Left lung (tissue), 4 donors: ENCODE measurements at regions not wholly inside any gene's neighbourhood (a gene's known extent, or its start where the extent isn't known, plus 50 kb on each side); places are given as distances from the start of the nearest gene placed in this dataset.

Source experiments
- ATAC-seq: fragments of 200-7000 bp; cut with Tn5 transposase; one replicate; pipeline ENCODE4 v1.9.1; 2020; ENCODE audit warnings: moderate library complexity
- DNase-seq, 4 donors: peaks; one replicate each; pipeline ENCODE4 v3.0.0-alpha.2; 2013 to 2020
- H3K27ac ChIP-seq, 2 donors: fragments of 200-600 bp; sonication (generic) in 1 of 2; one replicate each; pipeline versions ENCODE4 v1.5.0 to v1.8.0; 2020 to 2021
- H3K27me3 ChIP-seq, 2 donors: fragments of 200-600 bp; sonication (generic) in 1 of 2; one replicate each; pipeline versions ENCODE4 v1.5.0 to v1.8.0; 2020 to 2021
- H3K36me3 ChIP-seq, 2 donors: fragments of 200-600 bp; sonication (generic) in 1 of 2; one replicate each; pipeline versions ENCODE4 v1.5.0 to v1.8.0; 2020 to 2021
- H3K4me1 ChIP-seq, 2 donors: fragments of 200-600 bp; one replicate each; pipeline ENCODE4 v1.8.0; 2021
- H3K4me3 ChIP-seq, 2 donors: fragments of 200-600 bp; sonication (generic) in 1 of 2; one replicate each; pipeline versions ENCODE4 v1.5.0 to v1.8.0; 2020 to 2021; ENCODE audit warnings: mild to moderate bottlenecking in 1 of 2
- H3K9me3 ChIP-seq, 2 donors: fragments of 200-600 bp; sonication (generic) in 1 of 2; one replicate each; pipeline versions ENCODE4 v1.5.0 to v1.8.0; 2020 to 2021
- CTCF ChIP-seq, 2 donors: fragments of 200-600 bp; sonication (generic) in 1 of 2; IDR thresholded peaks; one replicate each; pipeline versions ENCODE4 v1.5.0 to v1.8.0; 2021; ENCODE audit warnings: antibody characterized with exemption in 2 of 2
- intact Hi-C, 2 donors: fragments of 100-400 bp; cut with DNase I; formaldehyde crosslinking; loops; one replicate each; pipeline versions ENCODE4 v1.11.2 to v1.14.2; 2022
- donor health status: DM: no; HTN: yes; CAD: no.
- donor health status: DM: no; HTN: no; CAD: no.

GRCh38 chr2:64867253-64867996, 121.8 kb upstream of the SLC1A4 start:
- ATAC-seq = no peak

GRCh38 chr2:64869126-64869525, 120.1 kb upstream of the SLC1A4 start:
- intact Hi-C loops = loop anchor here in 1 of 2 donors (10.0 kb wide), 2 partner anchors 114 to 534 kb away; no protein-coding TSS in a partner anchor
- no peak for ATAC-seq
- H3K27me3 ChIP-seq = no peaks in the 10 kb centered on the region
- no peaks in the 10 kb centered on the region for H3K9me3 ChIP-seq
- no peak overlapping the region for H3K4me3 ChIP-seq
- H3K4me1 ChIP-seq = peaks cover 5 to 24% of the 10 kb centered on the region in 2 donors
- H3K36me3 ChIP-seq = no peaks in the 10 kb centered on the region
- no peak for TF ChIP-seq CTCF (IDR thresholded peaks at IDR 0.05)
- H3K27ac ChIP-seq = no peak overlapping the region
- DNase-seq = peak in 1 of 4 donors; percentile 45

More at GRCh38 chr2:64867253-64867996, 121.8 kb upstream of the SLC1A4 start:
- peak in 1 of 4 donors; percentile 53 for DNase-seq
- no peak for TF ChIP-seq CTCF (IDR thresholded peaks at IDR 0.05)
- H3K4me3 ChIP-seq = no peak overlapping the region
- no peaks in the 10 kb centered on the region for H3K36me3 ChIP-seq
- peaks cover 0 to 33% of the 10 kb centered on the region in 2 donors for H3K4me1 ChIP-seq
- no peaks in the 10 kb centered on the region for H3K27me3 ChIP-seq
- intact Hi-C loops = loop anchor here in 1 of 2 donors (10.0 kb wide), 2 partner anchors 113 to 533 kb away; no protein-coding TSS in a partner anchor
- H3K27ac ChIP-seq = no peak overlapping the region
- H3K9me3 ChIP-seq = peaks cover 0 to 2% of the 10 kb centered on the region in 2 donors

- TF ChIP-seq CTCF (IDR thresholded peaks at IDR 0.05) = peak; percentile 94 to 98
- H3K27me3 ChIP-seq = no peaks in the 10 kb centered on the region
- H3K4me1 ChIP-seq = peaks cover 8 to 17% of the 10 kb centered on the region in 2 donors
- no peaks in the 10 kb centered on the region for H3K36me3 ChIP-seq
- peak in 3 of 4 donors; percentile 68 to 98 (median 81) for DNase-seq
- H3K27ac ChIP-seq = no peak overlapping the region
- intact Hi-C loops = loop anchor here in 1 of 2 donors (5.0 kb wide), 1 partner anchor 286 kb away; no protein-coding TSS in a partner anchor
- H3K9me3 ChIP-seq = no peaks in the 10 kb centered on the region
- peak; percentile 94 for ATAC-seq
- H3K4me3 ChIP-seq = no peak overlapping the region
Measured at GRCh38 chr2:64873472-64873924, 115.7 kb upstream of the SLC1A4 start.

- intact Hi-C loops = loop anchor here in 1 of 2 donors (5.0 kb wide), 1 partner anchor 287 kb away; no protein-coding TSS in a partner anchor
- Histone ChIP-seq H3K4me3 (no peak overlapping the region), H3K9me3 (no peaks in the 10 kb centered on the region), H3K4me1 (peaks cover 8 to 17% of the 10 kb centered on the region in 2 donors), H3K36me3 (no peaks in the 10 kb centered on the region), H3K27ac (no peak overlapping the region), H3K27me3 (no peaks in the 10 kb centered on the region)
- no peak for TF ChIP-seq CTCF (IDR thresholded peaks at IDR 0.05)
- ATAC-seq (no peak), DNase-seq (no peak)
Measured at GRCh38 chr2:64874593-64874992, 114.6 kb upstream of the SLC1A4 start.

- Histone ChIP-seq H3K9me3 (no peaks in the 10 kb centered on the region), H3K27me3 (no peaks in the 10 kb centered on the region), H3K4me3 (no peak overlapping the region), H3K4me1 (peaks cover 8 to 17% of the 10 kb centered on the region in 2 donors), H3K27ac (no peak overlapping the region), H3K36me3 (no peaks in the 10 kb centered on the region)
- TF ChIP-seq CTCF (IDR thresholded peaks at IDR 0.05) = no peak
- DNase-seq (no peak), ATAC-seq (no peak)
- intact Hi-C loops = no loop called here
Measured at GRCh38 chr2:64875368-64875767, 113.8 kb upstream of the SLC1A4 start.
